ENCODE measurements at regions not wholly inside any gene's neighbourhood (a gene's known extent, or its start where the extent isn't known, plus 50 kb on each side); places are given as distances from the start of the nearest gene placed in this dataset.

- Histone ChIP-seq H3K4me3 (replicated peaks in 1 of 3; ENCODE audit: low read depth in 2 of 3, low read length in 3 of 3) (no peak overlapping the region), H2AFZ (ENCODE audit: insufficient read depth, low read depth, low read length, poor library complexity, severe bottlenecking) (no peak overlapping the region), H3K4me2 (replicated peaks; ENCODE audit: extremely low read depth, low read length, poor library complexity, severe bottlenecking) (no peak overlapping the region), H3K9ac (ENCODE audit: insufficient read depth, low read length, poor library complexity, severe bottlenecking) (no peak overlapping the region), H4K20me1 (ENCODE audit: insufficient read depth, low read length) (no peaks in the 10 kb centered on the region), H3K4me1 (ENCODE audit: control insufficient read depth in 1 of 2, insufficient read depth in 2 of 2, low read length in 2 of 2) (no peaks in the 10 kb centered on the region), H3K79me2 (ENCODE audit: insufficient read depth, low read length) (no peaks in the 10 kb centered on the region), H3K36me3 (replicated peaks in 1 of 2; ENCODE audit: control insufficient read depth in 1 of 2, insufficient read depth in 2 of 2, low read length in 2 of 2) (no peaks in the 10 kb centered on the region), H3K27me3 (ENCODE audit: control insufficient read depth in 2 of 2, insufficient read depth in 2 of 2, low read length in 2 of 2) (no peaks in the 10 kb centered on the region), H3K9me3 (replicated peaks in 1 of 2; ENCODE audit: control insufficient read depth in 1 of 2, insufficient read depth in 1 of 2, low read length in 2 of 2) (no peaks in the 10 kb centered on the region), H3K27ac (ENCODE audit: low read depth in 1 of 2, low read length in 2 of 2) (no peak overlapping the region)
- DNase-seq = no peak
- TF ChIP-seq CTCF (IDR thresholded peaks at IDR 0.05) = no peak
- Mint-ChIP-seq H3K4me3 (no peak overlapping the region), H3K36me3 (no peaks in the 10 kb centered on the region), H3K27ac (no peak overlapping the region), H3K27me3 (ENCODE audit: low read depth in 3 of 3) (no peaks in the 10 kb centered on the region), H3K9me3 (peaks cover 0 to 16% (median 7%) of the 10 kb centered on the region in 7 donors), H3K4me1 (no peaks in the 10 kb centered on the region)
- intact Hi-C loops (cut with micrococcal nuclease) = no loop called here
- no CpG with 5 or more reads among the region's 3 CpGs for WGBS (ENCODE audit: insufficient coverage)
Observed at GRCh38 chr1:80657044-80657643, 1143.6 kb upstream of the ADGRL2 start.

GRCh38 chr1:80656641-80657040, 1144.1 kb upstream of the ADGRL2 start:
- TF ChIP-seq CTCF (IDR thresholded peaks at IDR 0.05) = no peak
- Histone ChIP-seq H4K20me1 (ENCODE audit: insufficient read depth, low read length) (no peaks in the 10 kb centered on the region), H3K36me3 (replicated peaks in 1 of 2; ENCODE audit: control insufficient read depth in 1 of 2, insufficient read depth in 2 of 2, low read length in 2 of 2) (no peaks in the 10 kb centered on the region), H3K27me3 (ENCODE audit: control insufficient read depth in 2 of 2, insufficient read depth in 2 of 2, low read length in 2 of 2) (no peaks in the 10 kb centered on the region), H2AFZ (ENCODE audit: insufficient read depth, low read depth, low read length, poor library complexity, severe bottlenecking) (no peak overlapping the region), H3K79me2 (ENCODE audit: insufficient read depth, low read length) (no peaks in the 10 kb centered on the region), H3K9ac (ENCODE audit: insufficient read depth, low read length, poor library complexity, severe bottlenecking) (no peak overlapping the region), H3K4me3 (replicated peaks in 1 of 3; ENCODE audit: low read depth in 2 of 3, low read length in 3 of 3) (no peak overlapping the region), H3K4me2 (replicated peaks; ENCODE audit: extremely low read depth, low read length, poor library complexity, severe bottlenecking) (no peak overlapping the region), H3K4me1 (ENCODE audit: control insufficient read depth in 1 of 2, insufficient read depth in 2 of 2, low read length in 2 of 2) (no peaks in the 10 kb centered on the region), H3K27ac (ENCODE audit: low read depth in 1 of 2, low read length in 2 of 2) (no peak overlapping the region), H3K9me3 (replicated peaks in 1 of 2; ENCODE audit: control insufficient read depth in 1 of 2, insufficient read depth in 1 of 2, low read length in 2 of 2) (no peaks in the 10 kb centered on the region)
- intact Hi-C loops (cut with micrococcal nuclease) = no loop called here
- no peak for DNase-seq
- H3K9me3 Mint-ChIP-seq = peaks cover 0 to 16% (median 7%) of the 10 kb centered on the region in 7 donors
- H3K27ac Mint-ChIP-seq = no peak overlapping the region
- no peaks in the 10 kb centered on the region for H3K4me1 Mint-ChIP-seq
- no CpG with 5 or more reads among the region's 3 CpGs for WGBS (ENCODE audit: insufficient coverage)
- H3K4me3 Mint-ChIP-seq = no peak overlapping the region
- no peaks in the 10 kb centered on the region for H3K27me3 Mint-ChIP-seq (ENCODE audit: low read depth in 3 of 3)
- H3K36me3 Mint-ChIP-seq = no peaks in the 10 kb centered on the region
